Activated T-cell treated with anti-CD3 and anti-CD28 coated beads, Interleukin-2, amount 50 U/mL, for 1 hour (primary cell): ENCODE measurements at regions not wholly inside any gene's neighbourhood (a gene's known extent, or its start where the extent isn't known, plus 50 kb on each side); places are given as distances from the start of the nearest gene placed in this dataset.

ENCODE experiments used
- DNase-seq: peaks from one replicate; pipeline ENCODE4 v3.0.0-alpha.2; 2020

GRCh38 chr3:17938313-17938712 is 195.9 kb upstream of the TBC1D5 start:
- DNase-seq = no peak

- no peak for DNase-seq
These were observed 194.5 kb upstream of the TBC1D5 start for GRCh38 chr3:17936736-17937480.

GRCh38 chr3:17935222-17935621 is 192.8 kb upstream of the TBC1D5 start:
- no peak for DNase-seq

- DNase-seq = no peak
These were observed 189.8 kb upstream of the TBC1D5 start for GRCh38 chr3:17932136-17932771.

- no peak for DNase-seq
These were observed 188.7 kb upstream of the TBC1D5 start for GRCh38 chr3:17931131-17931530.

- no peak for DNase-seq
These were observed 186.2 kb upstream of the TBC1D5 start for GRCh38 chr3:17928502-17929145.

GRCh38 chr3:17927036-17927435 is 184.6 kb upstream of the TBC1D5 start:
- DNase-seq = no peak

GRCh38 chr3:17915341-17915740 is 172.9 kb upstream of the TBC1D5 start:
- no peak for DNase-seq

GRCh38 chr3:17913359-17913758 is 170.9 kb upstream of the TBC1D5 start:
- DNase-seq = no peak

GRCh38 chr3:17911986-17912760 is 169.7 kb upstream of the TBC1D5 start:
- no peak for DNase-seq

GRCh38 chr3:17910922-17911321 is 168.5 kb upstream of the TBC1D5 start:
- no peak for DNase-seq

- no peak for DNase-seq
These were observed 167.3 kb upstream of the TBC1D5 start for GRCh38 chr3:17909714-17910113.

- no peak for DNase-seq
These were observed 166.2 kb upstream of the TBC1D5 start for GRCh38 chr3:17908399-17909191.

GRCh38 chr3:17905996-17906395 is 163.6 kb upstream of the TBC1D5 start:
- no peak for DNase-seq

GRCh38 chr3:17901893-17902292 is 159.5 kb upstream of the TBC1D5 start:
- no peak for DNase-seq

GRCh38 chr3:17894434-17895060 is 152.1 kb upstream of the TBC1D5 start:
- DNase-seq = peak; percentile 29

GRCh38 chr3:17891139-17891856 is 148.9 kb upstream of the TBC1D5 start:
- DNase-seq = no peak

- DNase-seq = no peak
These were observed 143.6 kb upstream of the TBC1D5 start for GRCh38 chr3:17885986-17886385.

- no peak for DNase-seq
These were observed 140.6 kb upstream of the TBC1D5 start for GRCh38 chr3:17882981-17883380.

- no peak for DNase-seq
These were observed 134.9 kb upstream of the TBC1D5 start for GRCh38 chr3:17877299-17877698.

- no peak for DNase-seq
These were observed 132.2 kb upstream of the TBC1D5 start for GRCh38 chr3:17874636-17875035.
